ENCODE measurements at regions not wholly inside any gene's neighbourhood (a gene's known extent, or its start where the extent isn't known, plus 50 kb on each side); places are given as distances from the start of the nearest gene placed in this dataset.

GRCh38 chr2:221775096-221775495, 203.0 kb upstream of the EPHA4 start:
- TF ChIP-seq ZNF644 (tag; IDR thresholded peaks at IDR 0.05; ENCODE audit: low read depth) (no peak), PHTF2 (CRISPR knock-in tag; IDR thresholded peaks at IDR 0.05) (no peak), CAMTA2 (CRISPR knock-in tag; conservative IDR thresholded peaks at IDR 0.05) (no peak), ZNF57 (CRISPR knock-in tag; IDR thresholded peaks at IDR 0.05) (no peak), CBX3 (IDR thresholded peaks at IDR 0.05; ENCODE audit: borderline replicate concordance in 1 of 2, low read length in 2 of 2) (no peak), MAFK (IDR thresholded peaks at IDR 0.05; ENCODE audit: low read length) (no peak), CTCF (IDR thresholded peaks at IDR 0.05 in 2 of 3, conservative IDR thresholded peaks at IDR 0.05 in 1 of 3; ENCODE audit: insufficient read depth in 2 of 3, low read depth in 1 of 3, low read length in 3 of 3) (no peak), EP300 (IDR thresholded peaks at IDR 0.05; ENCODE audit: low read length) (no peak), TCF7L2 (IDR thresholded peaks at IDR 0.05; ENCODE audit: low read depth, low read length) (no peak)

Measured in K562 (cell line).